Spleen (tissue), 11 donors: ENCODE measurements at regions not wholly inside any gene's neighbourhood (a gene's known extent, or its start where the extent isn't known, plus 50 kb on each side); places are given as distances from the start of the nearest gene placed in this dataset.
"Not testable (repeated sequence)": the region's sequence is repeated elsewhere in the genome, so short reads cannot be mapped to it uniquely, and the experiment has no call there.

ENCODE experiments used
- DNase-seq: peaks from one replicate; pipeline ENCODE4 v3.0.0-alpha.2; 2020
- H3K27ac ChIP-seq, 8 donors: fragments of 200-600 bp; sonication (generic) in 7 of 8; 1 replicate in 4 of 8; 2 replicates in 4 of 8; pipeline versions ENCODE4 v1.5.0 to v1.8.0; 2016 to 2021; ENCODE audit warnings: inconsistent platforms in 4 of 8, mild to moderate bottlenecking in 4 of 8, moderate library complexity in 1 of 8
- H3K27me3 ChIP-seq, 7 donors: fragments of 200-600 bp; sonication (generic) in 6 of 7; replicated peaks in 1 of 7; 1 replicate in 4 of 7; 2 replicates in 3 of 7; pipeline versions ENCODE4 v1.5.0 to v1.8.0; 2016 to 2021; ENCODE audit warnings: inconsistent platforms in 3 of 7, mild to moderate bottlenecking in 1 of 7
- H3K36me3 ChIP-seq, 6 donors: fragments of 200-600 bp; sonication (generic) in 5 of 6; 1 replicate in 4 of 6; 2 replicates in 2 of 6; pipeline versions ENCODE4 v1.5.0 to v1.8.0; 2016 to 2021; ENCODE audit warnings: inconsistent platforms in 2 of 6
- H3K4me1 ChIP-seq, 6 donors: fragments of 200-600 bp; sonication (generic) in 5 of 6; 1 replicate in 3 of 6; 2 replicates in 3 of 6; pipeline versions ENCODE4 v1.5.0 to v1.8.0; 2016 to 2021; ENCODE audit warnings: inconsistent platforms in 3 of 6
- H3K4me3 ChIP-seq, 8 donors: fragments of 200-600 bp; sonication (generic) in 7 of 8; 1 replicate in 4 of 8; 2 replicates in 4 of 8; pipeline versions ENCODE4 v1.5.0 to v1.8.0; 2016 to 2021; ENCODE audit warnings: inconsistent platforms in 4 of 8, mild to moderate bottlenecking in 4 of 8, moderate library complexity in 2 of 8
- H3K9me3 ChIP-seq, 8 donors: fragments of 200-600 bp; sonication (generic) in 7 of 8; 1 replicate in 4 of 8; 2 replicates in 4 of 8; pipeline versions ENCODE4 v1.5.0 to v1.8.0; 2016 to 2021; ENCODE audit warnings: inconsistent platforms in 4 of 8
- CTCF ChIP-seq, 11 experiments: fragments of 200-600 bp in 7 of 11; fragments of 450-650 bp in 4 of 11; sonication (generic) in 4 of 11; IDR thresholded peaks in 8 of 11; conservative IDR thresholded peaks in 3 of 11; 1 replicate in 7 of 11; 2 replicates in 4 of 11; pipeline versions ENCODE4 v1.4.0 to v1.8.0; 2016 to 2021; ENCODE audit warnings: antibody characterized with exemption in 11 of 11, inconsistent platforms in 4 of 11, mild to moderate bottlenecking in 1 of 11
- POLR2A ChIP-seq, 3 donors: fragments of 450-650 bp; IDR thresholded peaks; one replicate each; pipeline ENCODE4 v1.5.1; 2017; ENCODE audit warnings: antibody characterized with exemption in 3 of 3, mild to moderate bottlenecking in 1 of 3
- POLR2AphosphoS5 ChIP-seq, 3 donors: sonication (generic); formaldehyde crosslinking; IDR thresholded peaks; one replicate each; pipeline ENCODE4 v1.5.1; 2017; ENCODE audit warnings: antibody characterized with exemption in 3 of 3
- WGBS, 5 donors: extraction: QIAGEN DNeasy Blood & Tissue Kit in 3 of 5; methylation state at CpG; one replicate each; pipeline versions ENCODE4 v1.1.5 to v1.1.7; 2013 to 2018; 5-methylcytosine and 5-hydroxymethylcytosine counted together
- intact Hi-C: fragments of 100-400 bp; cut with DNase I; formaldehyde crosslinking; loops from one replicate; pipeline ENCODE4 v1.15.0; 2023; ENCODE audit warnings: low total_unique reads
- donor health status: healthy with polysubstance abuse.
- donor health status: DM: no; HTN: no; CAD: no; lungs with moderate emphysema.
- donor health status: DM: no; HTN: no; CAD: no.
- donor health status: Bipolar disorder and iron deficiency.
- donor health status: healthy.
- donor health status: DM: no; HTN: no; CAD: no.
- donor health status: DM: yes; HTN: yes; CAD: no.

- Histone ChIP-seq H3K9me3 (peaks cover 0 to 16% (median 9%) of the 10 kb centered on the region in 8 donors), H3K27ac (no peak overlapping the region), H3K4me3 (no peak overlapping the region), H3K4me1 (peaks cover 0 to 4% (median 0%) of the 10 kb centered on the region in 6 donors), H3K27me3 (peaks cover 0 to 26% (median 0%) of the 10 kb centered on the region in 7 donors), H3K36me3 (no peaks in the 10 kb centered on the region)
- TF ChIP-seq POLR2AphosphoS5 (IDR thresholded peaks at IDR 0.05) (no peak), POLR2A (IDR thresholded peaks at IDR 0.05) (no peak), CTCF (IDR thresholded peaks at IDR 0.05 in 8 of 11, conservative IDR thresholded peaks at IDR 0.05 in 3 of 11) (no peak)
- intact Hi-C loops: no loop called here
- WGBS, 5 donors: 84 to 92% (median 85%) methylated on average over 8 of the region's 8 CpGs
- DNase-seq: peak; percentile 13
These were observed 294.2 kb downstream of the NDUFA10 start for GRCh38 chr2:239730897-239731296.

GRCh38 chr2:239730567-239730882, 294.6 kb downstream of the NDUFA10 start:
- H3K36me3 ChIP-seq, intact Hi-C loops, H3K27ac ChIP-seq, H3K4me1 ChIP-seq, H3K4me3 ChIP-seq: not testable (repeated sequence)
- peaks cover 0 to 16% (median 9%) of the 10 kb centered on the region in 8 donors for H3K9me3 ChIP-seq
- DNase-seq: peak; percentile 32
- 52 to 72% (median 59%) methylated on average over 7 to 8 of the region's 8 CpGs for WGBS, 5 donors
- H3K27me3 ChIP-seq: peaks cover 0 to 23% (median 0%) of the 10 kb centered on the region in 7 donors

GRCh38 chr2:239729681-239730566, 295.2 kb downstream of the NDUFA10 start:
- peaks cover 0 to 19% (median 0%) of the 10 kb centered on the region in 7 donors for H3K27me3 ChIP-seq
- 55 to 78% (median 76%) methylated on average over 22 of the region's 22 CpGs for WGBS, 5 donors
- H3K4me3 ChIP-seq: no peak overlapping the region
- DNase-seq: peak; percentile 66
- H3K27ac ChIP-seq: no peak overlapping the region
- TF ChIP-seq POLR2AphosphoS5 (IDR thresholded peaks at IDR 0.05) (no peak), CTCF (IDR thresholded peaks at IDR 0.05 in 8 of 11, conservative IDR thresholded peaks at IDR 0.05 in 3 of 11) (peak in 1 of 11 experiments; percentile 20)
- H3K9me3 ChIP-seq: peaks cover 0 to 16% (median 9%) of the 10 kb centered on the region in 8 donors
- intact Hi-C loops: no loop called here
- H3K4me1 ChIP-seq: peaks cover 0 to 4% (median 0%) of the 10 kb centered on the region in 6 donors
- H3K36me3 ChIP-seq: no peaks in the 10 kb centered on the region

- WGBS, 5 donors: 90 to 96% (median 94%) methylated on average over 17 of the region's 17 CpGs
- no peaks in the 10 kb centered on the region for H3K36me3 ChIP-seq
- peak; percentile 62 for DNase-seq
These were observed 296.0 kb downstream of the NDUFA10 start for GRCh38 chr2:239729151-239729550.

More at GRCh38 chr2:239729151-239729550, 296.0 kb downstream of the NDUFA10 start:
- Histone ChIP-seq H3K4me3 (no peak overlapping the region), H3K4me1 (peaks cover 0 to 4% (median 0%) of the 10 kb centered on the region in 6 donors), H3K9me3 (peaks cover 0 to 10% (median 5%) of the 10 kb centered on the region in 8 donors), H3K27ac (no peak overlapping the region), H3K27me3 (peaks cover 0 to 19% (median 0%) of the 10 kb centered on the region in 7 donors)
- intact Hi-C loops: no loop called here
- TF ChIP-seq CTCF (IDR thresholded peaks at IDR 0.05 in 8 of 11, conservative IDR thresholded peaks at IDR 0.05 in 3 of 11) (no peak), POLR2A (IDR thresholded peaks at IDR 0.05) (no peak), POLR2AphosphoS5 (IDR thresholded peaks at IDR 0.05) (no peak)
